ENCODE measurements at regions not wholly inside any gene's neighbourhood (a gene's known extent, or its start where the extent isn't known, plus 50 kb on each side); places are given as distances from the start of the nearest gene placed in this dataset.

GRCh38 chr5:38655691-38656090 is 99.2 kb upstream of the LIFR start:
- Mint-ChIP-seq H3K4me3 (no peak overlapping the region), H3K27me3 (ENCODE audit: low read depth in 3 of 3) (peaks cover 4 to 18% (median 8%) of the 10 kb centered on the region in 3 donors), H3K9me3 (peaks cover 0 to 9% (median 1%) of the 10 kb centered on the region in 7 donors), H3K36me3 (no peaks in the 10 kb centered on the region), H3K4me1 (peaks cover 2% of the 10 kb centered on the region), H3K27ac (no peak overlapping the region)
- no peak for TF ChIP-seq CTCF (IDR thresholded peaks at IDR 0.05)
- no peak overlapping the region for H2AFZ ChIP-seq (ENCODE audit: insufficient read depth, low read depth, low read length, poor library complexity, severe bottlenecking)
- intact Hi-C loops (cut with micrococcal nuclease): no loop called here
- no peak overlapping the region for H3K4me2 ChIP-seq (replicated peaks; ENCODE audit: extremely low read depth, low read length, poor library complexity, severe bottlenecking)
- no peak overlapping the region for H3K9ac ChIP-seq (ENCODE audit: insufficient read depth, low read length, poor library complexity, severe bottlenecking)
- no peak overlapping the region for H3K27ac ChIP-seq (ENCODE audit: low read depth in 1 of 2, low read length in 2 of 2)
- H4K20me1 ChIP-seq (ENCODE audit: insufficient read depth, low read length): no peaks in the 10 kb centered on the region
- 96% methylated on average over 3 of the region's 6 CpGs for WGBS (ENCODE audit: insufficient coverage)
- no peaks in the 10 kb centered on the region for H3K36me3 ChIP-seq (replicated peaks in 1 of 2; ENCODE audit: control insufficient read depth in 1 of 2, insufficient read depth in 2 of 2, low read length in 2 of 2)
- no peak for DNase-seq
- no peaks in the 10 kb centered on the region for H3K9me3 ChIP-seq (replicated peaks in 1 of 2; ENCODE audit: control insufficient read depth in 1 of 2, insufficient read depth in 1 of 2, low read length in 2 of 2)
- no peaks in the 10 kb centered on the region for H3K79me2 ChIP-seq (ENCODE audit: insufficient read depth, low read length)
- H3K27me3 ChIP-seq (ENCODE audit: control insufficient read depth in 2 of 2, insufficient read depth in 2 of 2, low read length in 2 of 2): peaks cover 0 to 7% of the 10 kb centered on the region in 2 donors
- H3K4me1 ChIP-seq (ENCODE audit: control insufficient read depth in 1 of 2, insufficient read depth in 2 of 2, low read length in 2 of 2): peaks cover 0 to under 1% of the 10 kb centered on the region in 2 donors
- no peak overlapping the region for H3K4me3 ChIP-seq (replicated peaks in 1 of 3; ENCODE audit: low read depth in 2 of 3, low read length in 3 of 3)

DNA sequence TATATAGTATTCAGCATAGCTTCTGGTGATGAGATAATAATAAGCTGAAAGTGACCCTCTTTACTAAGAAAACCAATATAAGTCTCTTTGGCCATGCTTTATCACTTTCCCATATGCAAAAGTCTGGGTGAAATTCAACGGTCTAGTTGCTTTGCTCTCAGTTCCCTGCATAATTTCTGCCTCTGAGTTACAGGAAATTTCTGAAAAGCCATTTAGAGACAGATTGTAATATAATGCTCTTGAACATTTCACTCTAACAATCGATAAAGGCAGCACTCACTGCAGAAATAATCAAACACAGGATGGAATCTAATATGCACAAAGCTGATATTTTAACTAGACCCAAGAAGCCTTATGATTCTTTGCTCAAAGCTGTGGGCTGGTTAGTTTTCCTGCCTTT is 100.1 kb upstream of the LIFR start:
- no peak overlapping the region for H3K9ac ChIP-seq (ENCODE audit: insufficient read depth, low read length, poor library complexity, severe bottlenecking)
- no peak for DNase-seq
- peaks cover 8 to 24% (median 8%) of the 10 kb centered on the region in 3 donors for H3K27me3 Mint-ChIP-seq (ENCODE audit: low read depth in 3 of 3)

More for the DNA sequence above, 100.1 kb upstream of the LIFR start:
- H3K79me2 ChIP-seq (ENCODE audit: insufficient read depth, low read length): no peaks in the 10 kb centered on the region
- Mint-ChIP-seq H3K36me3 (no peaks in the 10 kb centered on the region), H3K4me3 (no peak overlapping the region), H3K27ac (no peak overlapping the region), H3K4me1 (no peaks in the 10 kb centered on the region), H3K9me3 (peaks cover 0 to 9% (median 1%) of the 10 kb centered on the region in 7 donors)
- no peak overlapping the region for H2AFZ ChIP-seq (ENCODE audit: insufficient read depth, low read depth, low read length, poor library complexity, severe bottlenecking)
- TF ChIP-seq CTCF (IDR thresholded peaks at IDR 0.05): no peak
- no peaks in the 10 kb centered on the region for H4K20me1 ChIP-seq (ENCODE audit: insufficient read depth, low read length)
- no peak overlapping the region for H3K4me3 ChIP-seq (replicated peaks in 1 of 3; ENCODE audit: low read depth in 2 of 3, low read length in 3 of 3)
- no peaks in the 10 kb centered on the region for H3K4me1 ChIP-seq (ENCODE audit: control insufficient read depth in 1 of 2, insufficient read depth in 2 of 2, low read length in 2 of 2)
- H3K4me2 ChIP-seq (replicated peaks; ENCODE audit: extremely low read depth, low read length, poor library complexity, severe bottlenecking): no peak overlapping the region
- intact Hi-C loops (cut with micrococcal nuclease): no loop called here
- no peaks in the 10 kb centered on the region for H3K36me3 ChIP-seq (replicated peaks in 1 of 2; ENCODE audit: control insufficient read depth in 1 of 2, insufficient read depth in 2 of 2, low read length in 2 of 2)
- peaks cover 0 to 12% of the 10 kb centered on the region in 2 donors for H3K27me3 ChIP-seq (ENCODE audit: control insufficient read depth in 2 of 2, insufficient read depth in 2 of 2, low read length in 2 of 2)
- WGBS (ENCODE audit: insufficient coverage): no CpG with 5 or more reads among the region's 2 CpGs
- no peak overlapping the region for H3K27ac ChIP-seq (ENCODE audit: low read depth in 1 of 2, low read length in 2 of 2)
- no peaks in the 10 kb centered on the region for H3K9me3 ChIP-seq (replicated peaks in 1 of 2; ENCODE audit: control insufficient read depth in 1 of 2, insufficient read depth in 1 of 2, low read length in 2 of 2)

All from CD14-positive monocyte (primary cell).